ENCODE measurements at regions not wholly inside any gene's neighbourhood (a gene's known extent, or its start where the extent isn't known, plus 50 kb on each side); places are given as distances from the start of the nearest gene placed in this dataset.
A peak's percentile ranks its signal among the peaks of the same experiment; 100 is the strongest.

GRCh38 chr12:30151831-30152230, 368.1 kb upstream of the TMTC1 start:
- no peak for DNase-seq (ENCODE audit: low spot score)

GRCh38 chr12:30146561-30146960, 362.8 kb upstream of the TMTC1 start:
- no peak for DNase-seq (ENCODE audit: low spot score)

GRCh38 chr12:30145684-30146032, 361.9 kb upstream of the TMTC1 start:
- no peak for DNase-seq (ENCODE audit: low spot score)

GRCh38 chr12:30144777-30145683, 361.3 kb upstream of the TMTC1 start:
- DNase-seq (ENCODE audit: low spot score), result peak; percentile 28

GRCh38 chr12:30142301-30142700, 358.6 kb upstream of the TMTC1 start:
- DNase-seq (ENCODE audit: low spot score), result no peak

GRCh38 chr12:30138483-30138882, 354.7 kb upstream of the TMTC1 start:
- no peak for DNase-seq (ENCODE audit: low spot score)

GRCh38 chr12:30136696-30137095, 353.0 kb upstream of the TMTC1 start:
- DNase-seq (ENCODE audit: low spot score), result no peak

- DNase-seq (ENCODE audit: low spot score), result no peak
Measured at GRCh38 chr12:30135776-30136175, 352.0 kb upstream of the TMTC1 start.

- DNase-seq (ENCODE audit: low spot score), result no peak
Measured at GRCh38 chr12:30134229-30134628, 350.5 kb upstream of the TMTC1 start.

GRCh38 chr12:30126944-30127343, 343.2 kb upstream of the TMTC1 start:
- DNase-seq (ENCODE audit: low spot score), result no peak

GRCh38 chr12:30120522-30120921, 336.8 kb upstream of the TMTC1 start:
- no peak for DNase-seq (ENCODE audit: low spot score)

GRCh38 chr12:30117483-30117882, 333.7 kb upstream of the TMTC1 start:
- no peak for DNase-seq (ENCODE audit: low spot score)

- DNase-seq (ENCODE audit: low spot score), result no peak
Measured at GRCh38 chr12:30111719-30112118, 328.0 kb upstream of the TMTC1 start.

- DNase-seq (ENCODE audit: low spot score), result no peak
Measured at GRCh38 chr12:30110958-30111586, 327.3 kb upstream of the TMTC1 start.

- DNase-seq (ENCODE audit: low spot score), result no peak
Measured at GRCh38 chr12:30110498-30110897, 326.8 kb upstream of the TMTC1 start.

- DNase-seq (ENCODE audit: low spot score), result no peak
Measured at GRCh38 chr12:30108666-30109065, 324.9 kb upstream of the TMTC1 start.

GRCh38 chr12:30106204-30106965, 322.6 kb upstream of the TMTC1 start:
- DNase-seq (ENCODE audit: low spot score), result no peak

- no peak for DNase-seq (ENCODE audit: low spot score)
Measured at GRCh38 chr12:30105505-30105904, 321.8 kb upstream of the TMTC1 start.

GRCh38 chr12:30104971-30105370, 321.2 kb upstream of the TMTC1 start:
- no peak for DNase-seq (ENCODE audit: low spot score)

- DNase-seq (ENCODE audit: low spot score), result no peak
Measured at GRCh38 chr12:30100741-30101140, 317.0 kb upstream of the TMTC1 start.

GRCh38 chr12:30098677-30099076, 314.9 kb upstream of the TMTC1 start:
- no peak for DNase-seq (ENCODE audit: low spot score)

GRCh38 chr12:30095511-30095910, 311.8 kb upstream of the TMTC1 start:
- DNase-seq (ENCODE audit: low spot score), result no peak
